Lower leg skin (tissue), 3 donors: ENCODE measurements at regions not wholly inside any gene's neighbourhood (a gene's known extent, or its start where the extent isn't known, plus 50 kb on each side); places are given as distances from the start of the nearest gene placed in this dataset.
"Not testable (repeated sequence)": the region's sequence is repeated elsewhere in the genome, so short reads cannot be mapped to it uniquely, and the experiment has no call there.

Experiments
- POLR2A ChIP-seq, 2 donors: fragments of 450-650 bp; IDR thresholded peaks; one replicate each; pipeline ENCODE4 v1.6.1; 2016 to 2017; ENCODE audit warnings: antibody characterized with exemption in 2 of 2, mild to moderate bottlenecking in 1 of 2, moderate library complexity in 1 of 2
- TF ChIP-seq, protein P1 (sequence below), 3 donors: fragments of 450-650 bp; IDR thresholded peaks; one replicate each; pipeline ENCODE4 v1.5.1; 2016; ENCODE audit warnings: antibody characterized with exemption in 3 of 3, mild to moderate bottlenecking in 3 of 3, moderate library complexity in 2 of 3

GRCh38 chr2:36180789-36181482 lies 174.6 kb upstream of the CRIM1 start:
- TF ChIP-seq, protein P1, sequence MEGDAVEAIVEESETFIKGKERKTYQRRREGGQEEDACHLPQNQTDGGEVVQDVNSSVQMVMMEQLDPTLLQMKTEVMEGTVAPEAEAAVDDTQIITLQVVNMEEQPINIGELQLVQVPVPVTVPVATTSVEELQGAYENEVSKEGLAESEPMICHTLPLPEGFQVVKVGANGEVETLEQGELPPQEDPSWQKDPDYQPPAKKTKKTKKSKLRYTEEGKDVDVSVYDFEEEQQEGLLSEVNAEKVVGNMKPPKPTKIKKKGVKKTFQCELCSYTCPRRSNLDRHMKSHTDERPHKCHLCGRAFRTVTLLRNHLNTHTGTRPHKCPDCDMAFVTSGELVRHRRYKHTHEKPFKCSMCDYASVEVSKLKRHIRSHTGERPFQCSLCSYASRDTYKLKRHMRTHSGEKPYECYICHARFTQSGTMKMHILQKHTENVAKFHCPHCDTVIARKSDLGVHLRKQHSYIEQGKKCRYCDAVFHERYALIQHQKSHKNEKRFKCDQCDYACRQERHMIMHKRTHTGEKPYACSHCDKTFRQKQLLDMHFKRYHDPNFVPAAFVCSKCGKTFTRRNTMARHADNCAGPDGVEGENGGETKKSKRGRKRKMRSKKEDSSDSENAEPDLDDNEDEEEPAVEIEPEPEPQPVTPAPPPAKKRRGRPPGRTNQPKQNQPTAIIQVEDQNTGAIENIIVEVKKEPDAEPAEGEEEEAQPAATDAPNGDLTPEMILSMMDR (IDR thresholded peaks at IDR 0.05), result not testable (repeated sequence)
- TF ChIP-seq POLR2A (IDR thresholded peaks at IDR 0.05), result not testable (repeated sequence)
